ENCODE measurements at regions not wholly inside any gene's neighbourhood (a gene's known extent, or its start where the extent isn't known, plus 50 kb on each side); places are given as distances from the start of the nearest gene placed in this dataset.

GRCh38 chr7:46695051-46695708 lies 774.1 kb upstream of the IGFBP3 start:
- no peak for DNase-seq (ENCODE audit: low read depth in 2 of 3, low spot score in 2 of 3)

- no peak for DNase-seq (ENCODE audit: low read depth in 2 of 3, low spot score in 2 of 3)
Measured at GRCh38 chr7:46694058-46694457, 773.0 kb upstream of the IGFBP3 start.

GRCh38 chr7:46687203-46687602 lies 766.1 kb upstream of the IGFBP3 start:
- no peak for DNase-seq (ENCODE audit: low read depth in 2 of 3, low spot score in 2 of 3)

- DNase-seq (ENCODE audit: low read depth in 2 of 3, low spot score in 2 of 3), result no peak
Measured at GRCh38 chr7:46685051-46685450, 764.0 kb upstream of the IGFBP3 start.

GRCh38 chr7:46682836-46683624 lies 762.0 kb upstream of the IGFBP3 start:
- no peak for DNase-seq (ENCODE audit: low read depth in 2 of 3, low spot score in 2 of 3)

- no peak for DNase-seq (ENCODE audit: low read depth in 2 of 3, low spot score in 2 of 3)
Measured at GRCh38 chr7:46681865-46682503, 760.9 kb upstream of the IGFBP3 start.

GRCh38 chr7:46680147-46680546 lies 759.1 kb upstream of the IGFBP3 start:
- DNase-seq (ENCODE audit: low read depth in 2 of 3, low spot score in 2 of 3), result no peak

GRCh38 chr7:46679671-46680070 lies 758.6 kb upstream of the IGFBP3 start:
- DNase-seq (ENCODE audit: low read depth in 2 of 3, low spot score in 2 of 3), result no peak

GRCh38 chr7:46678421-46678820 lies 757.3 kb upstream of the IGFBP3 start:
- DNase-seq (ENCODE audit: low read depth in 2 of 3, low spot score in 2 of 3), result no peak

GRCh38 chr7:46675456-46675855 lies 754.4 kb upstream of the IGFBP3 start:
- no peak for DNase-seq (ENCODE audit: low read depth in 2 of 3, low spot score in 2 of 3)

- no peak for DNase-seq (ENCODE audit: low read depth in 2 of 3, low spot score in 2 of 3)
Measured at GRCh38 chr7:46672861-46673260, 751.8 kb upstream of the IGFBP3 start.

GRCh38 chr7:46671108-46671769 lies 750.2 kb upstream of the IGFBP3 start:
- DNase-seq (ENCODE audit: low read depth in 2 of 3, low spot score in 2 of 3), result no peak

GRCh38 chr7:46669028-46669427 lies 748.0 kb upstream of the IGFBP3 start:
- DNase-seq (ENCODE audit: low read depth in 2 of 3, low spot score in 2 of 3), result no peak

- DNase-seq (ENCODE audit: low read depth in 2 of 3, low spot score in 2 of 3), result no peak
Measured at GRCh38 chr7:46664453-46664852, 743.4 kb upstream of the IGFBP3 start.

GRCh38 chr7:46663025-46663424 lies 742.0 kb upstream of the IGFBP3 start:
- DNase-seq (ENCODE audit: low read depth in 2 of 3, low spot score in 2 of 3), result no peak

GRCh38 chr7:46661431-46661830 lies 740.4 kb upstream of the IGFBP3 start:
- no peak for DNase-seq (ENCODE audit: low read depth in 2 of 3, low spot score in 2 of 3)

GRCh38 chr7:46660402-46660980 lies 739.4 kb upstream of the IGFBP3 start:
- DNase-seq (ENCODE audit: low read depth in 2 of 3, low spot score in 2 of 3), result no peak

- no peak for DNase-seq (ENCODE audit: low read depth in 2 of 3, low spot score in 2 of 3)
Measured at GRCh38 chr7:46658281-46658680, 737.2 kb upstream of the IGFBP3 start.

GRCh38 chr7:46654546-46655443 lies 733.7 kb upstream of the IGFBP3 start:
- DNase-seq (ENCODE audit: low read depth in 2 of 3, low spot score in 2 of 3), result no peak

GRCh38 chr7:46653848-46654247 lies 732.8 kb upstream of the IGFBP3 start:
- DNase-seq (ENCODE audit: low read depth in 2 of 3, low spot score in 2 of 3), result no peak

All from hematopoietic multipotent progenitor cell (in vitro differentiated cells).